HG03095 (cell line): ENCODE measurements at regions not wholly inside any gene's neighbourhood (a gene's known extent, or its start where the extent isn't known, plus 50 kb on each side); places are given as distances from the start of the nearest gene placed in this dataset.
"Not testable (repeated sequence)": the region's sequence is repeated elsewhere in the genome, so short reads cannot be mapped to it uniquely, and the experiment has no call there.

Experiments used
- ATAC-seq: cut with Tn5 transposase; IDR thresholded peaks from one replicate; pipeline ENCODE4 v1.9.1; 2021; ENCODE audit warnings: moderate library complexity; ENCODE audit not compliant: unreplicated experiment

- ATAC-seq, result no peak
Measured at GRCh38 chr4:12409507-12410190, 981.0 kb upstream of the HS3ST1 start.

- no peak for ATAC-seq
Measured at GRCh38 chr4:12408364-12408763, 979.7 kb upstream of the HS3ST1 start.

GRCh38 chr4:12403175-12403574, 974.5 kb upstream of the HS3ST1 start:
- no peak for ATAC-seq

- ATAC-seq, result no peak
Measured at GRCh38 chr4:12399781-12400180, 971.1 kb upstream of the HS3ST1 start.

GRCh38 chr4:12393631-12394262, 965.1 kb upstream of the HS3ST1 start:
- no peak for ATAC-seq

- ATAC-seq, result no peak
Measured at GRCh38 chr4:12389604-12390003, 960.9 kb upstream of the HS3ST1 start.

- ATAC-seq, result no peak
Measured at GRCh38 chr4:12382567-12382966, 953.9 kb upstream of the HS3ST1 start.

- no peak for ATAC-seq
Measured at GRCh38 chr4:12379191-12379590, 950.5 kb upstream of the HS3ST1 start.

GRCh38 chr4:12375805-12376204, 947.1 kb upstream of the HS3ST1 start:
- ATAC-seq, result no peak

- not testable (repeated sequence) for ATAC-seq
Measured at GRCh38 chr4:12365869-12366268, 937.2 kb upstream of the HS3ST1 start.

- no peak for ATAC-seq
Measured at GRCh38 chr4:12360391-12360790, 931.7 kb upstream of the HS3ST1 start.

GRCh38 chr4:12359420-12359819, 930.7 kb upstream of the HS3ST1 start:
- ATAC-seq, result no peak

- not testable (repeated sequence) for ATAC-seq
Measured at GRCh38 chr4:12333083-12333482, 904.4 kb upstream of the HS3ST1 start.

GRCh38 chr4:12324965-12325364, 896.3 kb upstream of the HS3ST1 start:
- no peak for ATAC-seq

GRCh38 chr4:12319765-12320164, 891.1 kb upstream of the HS3ST1 start:
- ATAC-seq, result no peak

GRCh38 chr4:12304905-12305304, 876.2 kb upstream of the HS3ST1 start:
- no peak for ATAC-seq

- ATAC-seq, result no peak
Measured at GRCh38 chr4:12296366-12296765, 867.7 kb upstream of the HS3ST1 start.

- ATAC-seq, result no peak
Measured at GRCh38 chr4:12293906-12294525, 865.3 kb upstream of the HS3ST1 start.

GRCh38 chr4:12286351-12286750, 857.7 kb upstream of the HS3ST1 start:
- no peak for ATAC-seq

- no peak for ATAC-seq
Measured at GRCh38 chr4:12270546-12270945, 841.9 kb upstream of the HS3ST1 start.

GRCh38 chr4:12265554-12265953, 836.9 kb upstream of the HS3ST1 start:
- no peak for ATAC-seq

- no peak for ATAC-seq
Measured at GRCh38 chr4:12260453-12260852, 831.8 kb upstream of the HS3ST1 start.
